ENCODE measurements at regions not wholly inside any gene's neighbourhood (a gene's known extent, or its start where the extent isn't known, plus 50 kb on each side); places are given as distances from the start of the nearest gene placed in this dataset.

GRCh38 chr2:59096973-59097372, 855.8 kb upstream of the FANCL start:
- no peak for TF ChIP-seq CTCF (IDR thresholded peaks at IDR 0.05)
- no peak for TF ChIP-seq POLR2A (IDR thresholded peaks at IDR 0.05)
- no peak for TF ChIP-seq POLR2AphosphoS5 (IDR thresholded peaks at IDR 0.05)
- no peak for TF ChIP-seq EP300 (IDR thresholded peaks at IDR 0.05)
